ENCODE measurements at regions not wholly inside any gene's neighbourhood (a gene's known extent, or its start where the extent isn't known, plus 50 kb on each side); places are given as distances from the start of the nearest gene placed in this dataset.

GRCh38 chr15:99440551-99441443 lies 125.0 kb upstream of the MEF2A start:
- TF ChIP-seq EZH2 (IDR thresholded peaks at IDR 0.05; ENCODE audit: borderline replicate concordance, insufficient read depth, low read depth, low read length, poor library complexity, severe bottlenecking) (no peak), CTCF (IDR thresholded peaks at IDR 0.05) (no peak)
